KOPT-K1 (cell line): ENCODE measurements at regions not wholly inside any gene's neighbourhood (a gene's known extent, or its start where the extent isn't known, plus 50 kb on each side); places are given as distances from the start of the nearest gene placed in this dataset.

ENCODE experiments used
- H3K27ac ChIP-seq: fragments of 200-600 bp; sonication (generic); 2 replicates; pipeline ENCODE4 v1.5.1; 2016; ENCODE audit warnings: antibody characterized with exemption, mild to moderate bottlenecking, low read depth, low read length; ENCODE audit not compliant: poor library complexity, severe bottlenecking
- H3K36me3 ChIP-seq: fragments of 200-600 bp; sonication (generic); 2 replicates; pipeline ENCODE4 v1.5.1; 2017; ENCODE audit warnings: antibody characterized with exemption, mild to moderate bottlenecking, low read length, moderate library complexity; ENCODE audit not compliant: insufficient read depth
- H3K9me3 ChIP-seq: fragments of 200-600 bp; sonication (generic); 2 replicates; pipeline ENCODE4 v1.5.1; 2017; ENCODE audit warnings: antibody characterized with exemption, low read length, mild to moderate bottlenecking; ENCODE audit not compliant: insufficient read depth, poor library complexity, severe bottlenecking

- Histone ChIP-seq H3K27ac (no peak overlapping the region), H3K9me3 (no peaks in the 10 kb centered on the region), H3K36me3 (no peaks in the 10 kb centered on the region)
Observed at GRCh38 chr21:25422610-25423608, 184.4 kb downstream of the MRPL39 start.

- no peak overlapping the region for H3K27ac ChIP-seq
- H3K36me3 ChIP-seq: no peaks in the 10 kb centered on the region
- H3K9me3 ChIP-seq: no peaks in the 10 kb centered on the region
Observed at GRCh38 chr21:25421321-25422028, 185.8 kb downstream of the MRPL39 start.

- Histone ChIP-seq H3K27ac (no peak overlapping the region), H3K9me3 (no peaks in the 10 kb centered on the region), H3K36me3 (no peaks in the 10 kb centered on the region)
Observed at GRCh38 chr21:25420831-25421230, 186.4 kb downstream of the MRPL39 start.

GRCh38 chr21:25416669-25417068 lies 190.6 kb downstream of the MRPL39 start:
- H3K27ac ChIP-seq: no peak overlapping the region
- H3K9me3 ChIP-seq: no peaks in the 10 kb centered on the region
- no peaks in the 10 kb centered on the region for H3K36me3 ChIP-seq

GRCh38 chr21:25412100-25412499 lies 195.2 kb downstream of the MRPL39 start:
- Histone ChIP-seq H3K36me3 (no peaks in the 10 kb centered on the region), H3K27ac (no peak overlapping the region), H3K9me3 (no peaks in the 10 kb centered on the region)

- Histone ChIP-seq H3K36me3 (no peaks in the 10 kb centered on the region), H3K27ac (no peak overlapping the region), H3K9me3 (no peaks in the 10 kb centered on the region)
Observed at GRCh38 chr21:25409978-25410377, 197.3 kb downstream of the MRPL39 start.

GRCh38 chr21:25408666-25409065 lies 198.6 kb downstream of the MRPL39 start:
- Histone ChIP-seq H3K27ac (no peak overlapping the region), H3K9me3 (no peaks in the 10 kb centered on the region), H3K36me3 (no peaks in the 10 kb centered on the region)

- no peaks in the 10 kb centered on the region for H3K36me3 ChIP-seq
- no peak overlapping the region for H3K27ac ChIP-seq
- H3K9me3 ChIP-seq: no peaks in the 10 kb centered on the region
Observed at GRCh38 chr21:25406887-25407579, 200.2 kb downstream of the MRPL39 start.

GRCh38 chr21:25405984-25406383 lies 201.3 kb downstream of the MRPL39 start:
- Histone ChIP-seq H3K9me3 (no peaks in the 10 kb centered on the region), H3K27ac (no peak overlapping the region), H3K36me3 (no peaks in the 10 kb centered on the region)

GRCh38 chr21:25402134-25402961 lies 204.9 kb downstream of the MRPL39 start:
- Histone ChIP-seq H3K27ac (no peak overlapping the region), H3K36me3 (no peaks in the 10 kb centered on the region), H3K9me3 (no peaks in the 10 kb centered on the region)

GRCh38 chr21:25400427-25400826 lies 206.9 kb downstream of the MRPL39 start:
- Histone ChIP-seq H3K36me3 (no peaks in the 10 kb centered on the region), H3K9me3 (no peaks in the 10 kb centered on the region), H3K27ac (no peak overlapping the region)

GRCh38 chr21:25398630-25399029 lies 208.7 kb downstream of the MRPL39 start:
- H3K27ac ChIP-seq: no peak overlapping the region
- no peaks in the 10 kb centered on the region for H3K9me3 ChIP-seq
- no peaks in the 10 kb centered on the region for H3K36me3 ChIP-seq

GRCh38 chr21:25396135-25396711 lies 211.1 kb downstream of the MRPL39 start:
- Histone ChIP-seq H3K36me3 (no peaks in the 10 kb centered on the region), H3K27ac (no peak overlapping the region), H3K9me3 (no peaks in the 10 kb centered on the region)

- Histone ChIP-seq H3K36me3 (no peaks in the 10 kb centered on the region), H3K27ac (no peak overlapping the region), H3K9me3 (no peaks in the 10 kb centered on the region)
Observed at GRCh38 chr21:25391777-25392176, 215.5 kb downstream of the MRPL39 start.
